CD4-positive, alpha-beta T cell treated with Interleukin-4 for 1 hour (primary cell): ENCODE measurements at regions not wholly inside any gene's neighbourhood (a gene's known extent, or its start where the extent isn't known, plus 50 kb on each side); places are given as distances from the start of the nearest gene placed in this dataset.

Source experiments
- DNase-seq, 2 donors: peaks; one replicate each; pipeline ENCODE4 v3.0.0-alpha.2; 2020 to 2022

GRCh38 chr1:219993554-219994433 lies 52.5 kb downstream of the EPRS1 start:
- no peak for DNase-seq

- no peak for DNase-seq
Measured at GRCh38 chr1:219991919-219992318, 54.4 kb downstream of the EPRS1 start.

- DNase-seq: no peak
Measured at GRCh38 chr1:219991511-219991810, 54.8 kb downstream of the EPRS1 start.

GRCh38 chr1:219990782-219991510 lies 55.4 kb downstream of the EPRS1 start:
- peak in 1 of 2 donors; percentile 22 for DNase-seq

- DNase-seq: no peak
Measured at GRCh38 chr1:219989766-219990165, 56.5 kb downstream of the EPRS1 start.

- DNase-seq: no peak
Measured at GRCh38 chr1:219988818-219989217, 57.5 kb downstream of the EPRS1 start.

GRCh38 chr1:219988387-219988786 lies 57.9 kb downstream of the EPRS1 start:
- no peak for DNase-seq

GRCh38 chr1:219987325-219987724 lies 59.0 kb upstream of the SLC30A10 start:
- no peak for DNase-seq

GRCh38 chr1:219985169-219985568 lies 56.8 kb upstream of the SLC30A10 start:
- DNase-seq: no peak
